K562 (cell line): ENCODE measurements at regions not wholly inside any gene's neighbourhood (a gene's known extent, or its start where the extent isn't known, plus 50 kb on each side); places are given as distances from the start of the nearest gene placed in this dataset.

Experiments
- ATAC-seq: fragments of 200-7000 bp; cut with Tn5 transposase; 3 replicates; pipeline ENCODE4 v1.9.1; 2020; ENCODE audit warnings: moderate library complexity
- BruUV-seq: library from RNA; stranded (reverse); fragments of 400-500 nt; replicated peaks from 2 replicates; lab custom pipeline; 2021; lab: Mats Ljungman, UMichigan
- CTCF ChIA-PET: fragments of 300-600 bp; formaldehyde crosslinking; extraction: SDS; loops from one replicate; lab custom pipeline; 2021; ENCODE audit warnings: low intra/inter-chr PET ratio; lab: Yijun Ruan, JAX
- POLR2A ChIA-PET: fragments of 300-600, 350-650 bp; sonication (Branson Sonifier 250); formaldehyde crosslinking; extraction: SDS; loops from one replicate; lab custom pipeline; 2021; ENCODE audit warnings: antibody characterized with exemption, inconsistent platforms; lab: Yijun Ruan, JAX
- DNase-seq, 4 experiments: peaks; one replicate each; pipeline versions ENCODE4 v3.0.0 to v3.0.0-alpha.2; 2011 to 2018; ENCODE audit warnings: low spot score in 3 of 4, mixed read lengths in 3 of 4; ENCODE audit errors: extremely low read depth in 1 of 4
- FAIRE-seq: peaks from 2 replicates; lab custom pipeline; 2011; peaks lifted over from hg19 to GRCh38; lab: Jason Lieb, UNC
- H2AFZ ChIP-seq: 2 replicates; pipeline ENCODE4 v1.6.0; 2011; ENCODE audit warnings: low read depth, low read length, control low read depth, inconsistent platforms
- H3K27ac ChIP-seq: fragments of 200-600 bp; 3 replicates; pipeline ENCODE4 v1.8.0; 2011; ENCODE audit warnings: low read depth, mild to moderate bottlenecking, control low read depth, inconsistent platforms, low read length, moderate library complexity, mixed read lengths; ENCODE audit errors: extremely low read depth
- H3K27me3 ChIP-seq, 2 experiments: fragments of 300-600 bp in 1 of 2; 2 replicates in 1 of 2; 3 replicates in 1 of 2; pipeline versions ENCODE4 v1.6.0 to v1.8.0; 2011; ENCODE audit warnings: inconsistent platforms in 2 of 2, low read length in 2 of 2, mild to moderate bottlenecking in 1 of 2, mixed read lengths in 1 of 2, moderate library complexity in 1 of 2; ENCODE audit not compliant: control insufficient read depth in 2 of 2, insufficient read depth in 2 of 2
- H3K36me3 ChIP-seq: fragments of 300-600 bp; 3 replicates; pipeline ENCODE4 v1.8.0; 2011; ENCODE audit warnings: mild to moderate bottlenecking, low read length, inconsistent platforms; ENCODE audit not compliant: control insufficient read depth, insufficient read depth
- H3K4me1 ChIP-seq, 2 experiments: fragments of 200-600 bp in 1 of 2; replicated peaks in 1 of 2; 2 replicates in 1 of 2; 3 replicates in 1 of 2; pipeline versions ENCODE4 v1.5.1 to v1.8.0; 2011; ENCODE audit warnings: inconsistent platforms in 2 of 2, low read length in 2 of 2, mild to moderate bottlenecking in 1 of 2, mixed read lengths in 1 of 2, moderate library complexity in 1 of 2; ENCODE audit not compliant: control insufficient read depth in 2 of 2, insufficient read depth in 2 of 2
- H3K4me2 ChIP-seq: 2 replicates; pipeline ENCODE4 v1.6.1; 2011; ENCODE audit warnings: low read length, control low read depth, inconsistent platforms, mixed read lengths; ENCODE audit not compliant: insufficient read depth
- H3K4me3 ChIP-seq: fragments of 200-600 bp; sonication (generic), shearing (Covaris generic); 2 replicates; pipeline ENCODE4 v1.5.1; 2016; ENCODE audit warnings: control low read depth, inconsistent platforms
- H3K79me2 ChIP-seq: fragments of 200-600 bp; 3 replicates; pipeline ENCODE4 v1.8.0; 2011; ENCODE audit warnings: low read length, inconsistent platforms; ENCODE audit not compliant: control insufficient read depth, insufficient read depth
- H3K9ac ChIP-seq, 2 experiments: 2 replicates each; pipeline versions ENCODE4 v1.6.0 to v1.6.1; 2011; ENCODE audit warnings: low read depth in 2 of 2, low read length in 2 of 2, control low read depth in 1 of 2, inconsistent platforms in 1 of 2, mild to moderate bottlenecking in 1 of 2, mixed read lengths in 1 of 2; ENCODE audit not compliant: insufficient read depth in 1 of 2
- H3K9me1 ChIP-seq: one replicate; pipeline ENCODE4 v1.6.0; 2011; ENCODE audit warnings: inconsistent platforms, mild to moderate bottlenecking, low read length, moderate library complexity; ENCODE audit not compliant: control insufficient read depth, insufficient read depth
- H3K9me3 ChIP-seq: replicated peaks from 2 replicates; pipeline ENCODE4 v1.5.1; 2011; ENCODE audit warnings: low read depth, low read length, inconsistent platforms; ENCODE audit not compliant: control insufficient read depth, insufficient read depth
- H4K20me1 ChIP-seq: replicated peaks from 2 replicates; pipeline ENCODE4 v1.6.1; 2011; ENCODE audit warnings: low read length, inconsistent platforms, mixed read lengths; ENCODE audit not compliant: control insufficient read depth, insufficient read depth
- CBX2 ChIP-seq: fragments of 200-600 bp; sonication (generic); IDR thresholded peaks from one replicate; pipeline ENCODE4 v1.6.1; 2012; ENCODE audit warnings: mild to moderate bottlenecking, low read length, inconsistent platforms; ENCODE audit not compliant: insufficient read depth, poor library complexity, severe bottlenecking
- CTCF ChIP-seq, 3 experiments: IDR thresholded peaks in 2 of 3; conservative IDR thresholded peaks in 1 of 3; 2 replicates each; pipeline ENCODE4 v1.5.1; 2011 to 2012; ENCODE audit warnings: low read length in 3 of 3, mild to moderate bottlenecking in 3 of 3, control low read depth in 2 of 3, improper control_type of control experiment in 1 of 3, inconsistent platforms in 1 of 3, low read depth in 1 of 3, mixed read lengths in 1 of 3, moderate library complexity in 1 of 3; ENCODE audit not compliant: insufficient read depth in 2 of 3
- E4F1 ChIP-seq: fragments of 250-450 bp; sonication (Bioruptor Pico); IDR thresholded peaks from 2 replicates; pipeline ENCODE4 v1.5.0; 2021; ENCODE audit warnings: mild to moderate bottlenecking, borderline replicate concordance
- FOXJ3 ChIP-seq: sonication (generic); formaldehyde crosslinking; IDR thresholded peaks from 2 replicates; pipeline ENCODE4 v1.4.0; 2020; ENCODE audit warnings: mild to moderate bottlenecking, missing genetic modification reagents
- TARDBP ChIP-seq: fragments of 450-650 bp; IDR thresholded peaks from 2 replicates; pipeline ENCODE4 v1.6.1; 2016
- U2AF1 ChIP-seq: fragments of 200-400 bp; formaldehyde crosslinking; optimal IDR thresholded peaks from 2 replicates; pipeline ENCODE3; 2017; ENCODE audit warnings: mild to moderate bottlenecking, low read depth, low read length, moderate library complexity
- WGBS: fragments of 100-300 bp; shearing (Covaris generic); methylation state at CpG from one replicate; pipeline ENCODE4 v1.1.6; 2016; ENCODE audit warnings: low coverage, mixed read lengths; ENCODE audit not compliant: insufficient coverage; ENCODE audit errors: missing lambda C conversion rate; 5-methylcytosine and 5-hydroxymethylcytosine counted together
- in situ Hi-C: fragments of 300-500 bp; cut with MboI; formaldehyde crosslinking; loops from 4 replicates; pipeline ENCODE4 v1.15.0; 2018; ENCODE audit warnings: inconsistent platforms, mixed read lengths
- intact Hi-C: fragments of 100-400 bp; cut with micrococcal nuclease; formaldehyde crosslinking; loops from 2 replicates; pipeline ENCODE4 v1.14.2; 2022
- TF ChIP-seq, protein P1 (sequence below): IDR thresholded peaks from 2 replicates; pipeline ENCODE4 v1.6.1; 2014; ENCODE audit warnings: antibody characterized with exemption

DNA sequence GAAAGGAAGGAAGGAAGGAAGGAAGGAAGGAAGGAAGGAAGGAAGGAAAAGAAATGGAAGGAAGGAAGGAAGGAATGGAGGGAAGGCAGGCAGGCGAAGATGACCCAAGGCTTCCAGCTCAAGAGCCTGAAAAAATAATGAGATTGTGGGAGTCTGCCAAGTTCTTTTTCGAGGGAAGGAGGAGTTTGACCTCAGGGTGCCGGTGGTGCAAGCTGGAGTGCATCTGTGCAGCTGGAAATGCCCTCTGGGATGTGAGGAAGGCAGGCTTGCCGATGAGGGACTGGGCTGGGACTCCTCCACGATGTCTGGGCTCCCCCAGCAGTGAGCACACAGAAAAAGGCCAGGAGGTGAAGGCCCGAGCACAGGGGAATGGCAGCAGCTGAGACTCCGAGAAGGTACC, 154.9 kb upstream of the DAPK1 start (continued):
- TF ChIP-seq CBX2 (no peak), U2AF1 (no peak)

DNA sequence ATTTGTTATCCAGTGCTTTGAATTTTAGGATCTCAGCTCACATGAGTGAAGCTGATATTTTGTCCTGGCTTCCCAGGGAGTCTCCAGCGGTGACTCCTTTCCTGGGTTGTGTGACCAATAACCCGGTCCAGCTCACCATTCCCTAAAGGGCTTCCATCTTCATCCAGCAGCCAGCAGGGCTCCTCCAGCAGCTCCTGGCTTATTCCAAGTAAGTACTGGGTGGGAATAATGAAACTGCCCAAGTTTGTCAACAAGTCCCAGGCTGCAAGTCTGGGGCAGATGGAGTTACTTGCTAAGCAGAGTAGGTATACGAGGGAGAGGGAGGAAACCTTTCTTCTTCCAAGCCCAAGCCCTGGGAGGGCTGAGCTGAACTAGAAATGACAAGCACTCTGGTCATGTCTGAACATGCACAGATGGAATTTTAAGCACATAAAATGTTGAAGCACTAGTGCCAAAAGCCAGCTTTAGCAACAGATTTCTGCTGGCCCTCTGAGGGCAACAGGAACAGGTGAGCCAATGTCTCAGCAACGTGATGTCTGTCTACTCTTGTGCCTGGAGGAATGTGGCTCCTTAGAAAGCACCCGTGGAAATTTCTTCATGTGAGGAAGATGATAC, 153.7 kb upstream of the DAPK1 start:
- BruUV-seq = no TSS peak
- ATAC-seq (no peak), FAIRE-seq (no peak), DNase-seq (no peak)
- Histone ChIP-seq H3K27me3 (0 out of 5 replicates have a peak, but pooled peaks cover 0 to 6% of the 10 kb centered on the region in 2 experiments), H3K9me3 (no peaks in the 10 kb centered on the region), H3K9ac (no peak overlapping the region), H3K27ac (no peak overlapping the region), H3K36me3 (no peaks in the 10 kb centered on the region), H3K4me3 (no peak overlapping the region), H3K9me1 (no peaks in the 10 kb centered on the region), H3K4me1 (no peaks in the 10 kb centered on the region; a peak in 1 of 5 replicates), H2AFZ (no peak overlapping the region), H3K79me2 (no peaks in the 10 kb centered on the region), H4K20me1 (no peaks in the 10 kb centered on the region), H3K4me2 (no peak overlapping the region)
- ChIA-PET CTCF (no interaction called here), POLR2A (interaction anchor here (0.7 to 1.3 kb wide), 4 partner anchors 13 to 338 kb away, joined by 4 read pairs; no protein-coding TSS in a partner anchor)
- WGBS = 11% methylated on average over 4 of the region's 5 CpGs
- no peak for TF ChIP-seq FOXJ3
- no peak for TF ChIP-seq TARDBP
- TF ChIP-seq, protein P1, sequence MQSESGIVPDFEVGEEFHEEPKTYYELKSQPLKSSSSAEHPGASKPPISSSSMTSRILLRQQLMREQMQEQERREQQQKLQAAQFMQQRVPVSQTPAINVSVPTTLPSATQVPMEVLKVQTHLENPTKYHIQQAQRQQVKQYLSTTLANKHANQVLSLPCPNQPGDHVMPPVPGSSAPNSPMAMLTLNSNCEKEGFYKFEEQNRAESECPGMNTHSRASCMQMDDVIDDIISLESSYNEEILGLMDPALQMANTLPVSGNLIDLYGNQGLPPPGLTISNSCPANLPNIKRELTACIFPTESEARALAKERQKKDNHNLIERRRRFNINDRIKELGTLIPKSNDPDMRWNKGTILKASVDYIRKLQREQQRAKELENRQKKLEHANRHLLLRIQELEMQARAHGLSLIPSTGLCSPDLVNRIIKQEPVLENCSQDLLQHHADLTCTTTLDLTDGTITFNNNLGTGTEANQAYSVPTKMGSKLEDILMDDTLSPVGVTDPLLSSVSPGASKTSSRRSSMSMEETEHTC = no peak
- no peak for TF ChIP-seq E4F1
- no peak for TF ChIP-seq CTCF (IDR thresholded peaks at IDR 0.05 in 2 of 3, conservative IDR thresholded peaks at IDR 0.05 in 1 of 3; ENCODE audit: insufficient read depth in 2 of 3, low read depth in 1 of 3, low read length in 3 of 3)
- in situ Hi-C loops (loop anchor here (25.0 kb wide), 1 partner anchor 468 kb away; no protein-coding TSS in a partner anchor), intact Hi-C loops (no loop called here)
